Adrenal gland (tissue), 5 donors: ENCODE measurements at regions not wholly inside any gene's neighbourhood (a gene's known extent, or its start where the extent isn't known, plus 50 kb on each side); places are given as distances from the start of the nearest gene placed in this dataset.

ENCODE experiments used
- POLR2A ChIP-seq, 2 donors: fragments of 450-650 bp; IDR thresholded peaks; one replicate each; pipeline ENCODE4 v1.6.1; 2017; ENCODE audit warnings: antibody characterized with exemption in 2 of 2, mild to moderate bottlenecking in 2 of 2, moderate library complexity in 1 of 2
- TF ChIP-seq, protein P1 (sequence below), 6 experiments: fragments of 450-650 bp in 4 of 6; fragments of 200-600 bp in 2 of 6; sonication (generic) in 1 of 6; IDR thresholded peaks; 1 replicate in 5 of 6; 2 replicates in 1 of 6; pipeline versions ENCODE4 v1.5.1 to v1.8.0; 2016 to 2021; ENCODE audit warnings: antibody characterized with exemption in 6 of 6, mild to moderate bottlenecking in 2 of 6, moderate library complexity in 1 of 6
- donor health status: DM: no; HTN: no; CAD: no.

DNA sequence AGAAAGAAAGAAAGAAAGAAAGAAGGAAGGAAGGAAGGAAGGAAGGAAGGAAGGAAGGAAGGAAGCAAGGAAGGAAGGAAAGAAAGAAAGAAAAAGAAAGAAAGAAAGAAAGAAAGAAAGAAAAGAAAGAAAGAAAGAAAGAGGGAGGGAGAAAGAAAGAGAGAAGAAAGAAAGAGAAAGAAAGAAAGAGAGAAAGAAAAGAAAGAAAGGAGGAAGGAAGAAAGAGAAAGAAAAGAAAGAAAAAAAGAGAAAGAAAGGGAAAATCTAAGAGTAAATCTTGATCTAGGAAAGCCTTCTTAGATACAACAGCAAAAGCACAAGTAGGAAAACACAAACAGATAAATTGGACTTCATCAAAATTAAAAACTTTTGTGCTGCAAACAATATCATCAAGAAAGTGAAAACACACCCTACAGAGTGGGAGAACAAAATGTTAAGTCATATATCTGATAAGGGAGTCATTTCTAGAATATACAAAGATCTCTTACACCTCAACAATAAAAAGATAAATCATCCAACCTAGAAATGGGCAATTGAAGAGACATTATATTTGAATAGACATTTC is 116.8 kb upstream of the FGF3 start:
- TF ChIP-seq, protein P1, sequence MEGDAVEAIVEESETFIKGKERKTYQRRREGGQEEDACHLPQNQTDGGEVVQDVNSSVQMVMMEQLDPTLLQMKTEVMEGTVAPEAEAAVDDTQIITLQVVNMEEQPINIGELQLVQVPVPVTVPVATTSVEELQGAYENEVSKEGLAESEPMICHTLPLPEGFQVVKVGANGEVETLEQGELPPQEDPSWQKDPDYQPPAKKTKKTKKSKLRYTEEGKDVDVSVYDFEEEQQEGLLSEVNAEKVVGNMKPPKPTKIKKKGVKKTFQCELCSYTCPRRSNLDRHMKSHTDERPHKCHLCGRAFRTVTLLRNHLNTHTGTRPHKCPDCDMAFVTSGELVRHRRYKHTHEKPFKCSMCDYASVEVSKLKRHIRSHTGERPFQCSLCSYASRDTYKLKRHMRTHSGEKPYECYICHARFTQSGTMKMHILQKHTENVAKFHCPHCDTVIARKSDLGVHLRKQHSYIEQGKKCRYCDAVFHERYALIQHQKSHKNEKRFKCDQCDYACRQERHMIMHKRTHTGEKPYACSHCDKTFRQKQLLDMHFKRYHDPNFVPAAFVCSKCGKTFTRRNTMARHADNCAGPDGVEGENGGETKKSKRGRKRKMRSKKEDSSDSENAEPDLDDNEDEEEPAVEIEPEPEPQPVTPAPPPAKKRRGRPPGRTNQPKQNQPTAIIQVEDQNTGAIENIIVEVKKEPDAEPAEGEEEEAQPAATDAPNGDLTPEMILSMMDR (IDR thresholded peaks at IDR 0.05): no peak
- no peak for TF ChIP-seq POLR2A (IDR thresholded peaks at IDR 0.05)
